Endodermal cell (in vitro differentiated cells): ENCODE measurements at regions not wholly inside any gene's neighbourhood (a gene's known extent, or its start where the extent isn't known, plus 50 kb on each side); places are given as distances from the start of the nearest gene placed in this dataset.

Experiments used
- DNase-seq: peaks from one replicate; pipeline ENCODE4 v3.0.0-alpha.2; 2017
- H3K27ac ChIP-seq: 2 replicates; pipeline ENCODE4 v1.5.1; 2013; ENCODE audit warnings: mild to moderate bottlenecking, low read depth, low read length, moderate library complexity
- H3K27me3 ChIP-seq: 2 replicates; pipeline ENCODE4 v1.6.1; 2013; ENCODE audit warnings: mild to moderate bottlenecking, low read length, moderate library complexity; ENCODE audit not compliant: insufficient read depth, control insufficient read depth, poor library complexity, severe bottlenecking
- H3K36me3 ChIP-seq: 2 replicates; pipeline ENCODE4 v1.7.0; 2013; ENCODE audit warnings: mild to moderate bottlenecking, low read length, moderate library complexity; ENCODE audit not compliant: control insufficient read depth, insufficient read depth
- H3K4me1 ChIP-seq: one replicate; pipeline ENCODE4 v1.7.0; 2013; ENCODE audit warnings: low read length; ENCODE audit not compliant: control insufficient read depth, insufficient read depth
- H3K4me3 ChIP-seq: 2 replicates; pipeline ENCODE4 v1.5.1; 2013; ENCODE audit warnings: mild to moderate bottlenecking, low read length, moderate library complexity
- H3K9ac ChIP-seq: 2 replicates; pipeline ENCODE4 v1.6.1; 2013; ENCODE audit warnings: mild to moderate bottlenecking, low read length, moderate library complexity; ENCODE audit not compliant: poor library complexity, severe bottlenecking; ENCODE audit errors: extremely low read depth
- H3K9me3 ChIP-seq: 2 replicates; pipeline ENCODE4 v1.6.1; 2013; ENCODE audit warnings: mild to moderate bottlenecking, low read length, moderate library complexity; ENCODE audit not compliant: control insufficient read depth
- H3K27ac Mint-ChIP-seq: 2 replicates; pipeline ENCODE4 v1.8.0; 2020; ENCODE audit warnings: mixed read lengths
- H3K27me3 Mint-ChIP-seq: 2 replicates; pipeline ENCODE4 v1.8.0; 2021; ENCODE audit warnings: mild to moderate bottlenecking, mixed read lengths; ENCODE audit not compliant: insufficient read depth
- H3K36me3 Mint-ChIP-seq: 2 replicates; pipeline ENCODE4 v1.8.0; 2020; ENCODE audit warnings: low read depth, mixed read lengths
- H3K4me1 Mint-ChIP-seq: 2 replicates; pipeline ENCODE4 v1.8.0; 2020; ENCODE audit warnings: mixed read lengths
- H3K4me3 Mint-ChIP-seq: 2 replicates; pipeline ENCODE4 v1.8.0; 2020; ENCODE audit warnings: mild to moderate bottlenecking, moderate library complexity, mixed read lengths
- H3K9me3 Mint-ChIP-seq: 2 replicates; pipeline ENCODE4 v1.8.0; 2020; ENCODE audit warnings: mild to moderate bottlenecking, mixed read lengths
- CTCF ChIP-seq: fragments of 200-600 bp; sonication (generic); conservative IDR thresholded peaks from 2 replicates; pipeline ENCODE4 v1.5.0; 2021; ENCODE audit warnings: antibody characterized with exemption, mild to moderate bottlenecking
- WGBS, 2 experiments: methylation state at CpG; one replicate each; pipeline versions ENCODE4 v1.1.5 to v1.1.7; 2013; ENCODE audit warnings: missing lambda C conversion rate in 2 of 2, mixed read lengths in 1 of 2; ENCODE audit not compliant: insufficient coverage in 1 of 2, insufficient read length in 1 of 2; 5-methylcytosine and 5-hydroxymethylcytosine counted together

- Histone ChIP-seq H3K36me3 (peaks cover 50% of the 10 kb centered on the region), H3K4me1 (no peaks in the 10 kb centered on the region), H3K4me3 (no peak overlapping the region), H3K9ac (no peak overlapping the region), H3K27me3 (no peaks in the 10 kb centered on the region), H3K9me3 (no peaks in the 10 kb centered on the region), H3K27ac (no peak overlapping the region)
- no peak overlapping the region for H3K4me3 Mint-ChIP-seq
- H3K27ac Mint-ChIP-seq = no peak overlapping the region
- H3K27me3 Mint-ChIP-seq = no peaks in the 10 kb centered on the region
- peaks cover 27% of the 10 kb centered on the region for H3K36me3 Mint-ChIP-seq
- TF ChIP-seq CTCF = no peak
- DNase-seq = no peak
- 85 to 95% methylated on average over 2 to 3 of the region's 3 CpGs for WGBS, 2 experiments
- no peaks in the 10 kb centered on the region for H3K9me3 Mint-ChIP-seq
- H3K4me1 Mint-ChIP-seq = no peaks in the 10 kb centered on the region
Measured at GRCh38 chr4:122244764-122245163, 92.6 kb downstream of the BLTP1 start.

- no peak overlapping the region for H3K4me3 ChIP-seq
- H3K36me3 Mint-ChIP-seq = peaks cover 22% of the 10 kb centered on the region
- H3K36me3 ChIP-seq = peaks cover 59% of the 10 kb centered on the region
- H3K4me1 Mint-ChIP-seq = no peaks in the 10 kb centered on the region
- TF ChIP-seq CTCF = no peak
- no peak overlapping the region for H3K9ac ChIP-seq
- no peaks in the 10 kb centered on the region for H3K4me1 ChIP-seq
- H3K27ac ChIP-seq = no peak overlapping the region
- 98% methylated on average over 2 of the region's 2 CpGs; no CpG with 5 or more reads in 1 of the 2 experiments for WGBS, 2 experiments
- no peak for DNase-seq
- H3K27me3 Mint-ChIP-seq = no peaks in the 10 kb centered on the region
- H3K27ac Mint-ChIP-seq = no peak overlapping the region
- H3K9me3 Mint-ChIP-seq = no peaks in the 10 kb centered on the region
- H3K9me3 ChIP-seq = no peaks in the 10 kb centered on the region
- H3K27me3 ChIP-seq = no peaks in the 10 kb centered on the region
- no peak overlapping the region for H3K4me3 Mint-ChIP-seq
Measured at GRCh38 chr4:122246551-122246950, 94.4 kb downstream of the BLTP1 start.

- Histone ChIP-seq H3K4me1 (no peaks in the 10 kb centered on the region), H3K27me3 (no peaks in the 10 kb centered on the region), H3K9ac (no peak overlapping the region), H3K36me3 (peaks cover 61% of the 10 kb centered on the region), H3K4me3 (no peak overlapping the region), H3K9me3 (no peaks in the 10 kb centered on the region), H3K27ac (no peak overlapping the region)
- no peak for TF ChIP-seq CTCF
- no peaks in the 10 kb centered on the region for H3K4me1 Mint-ChIP-seq
- WGBS, 2 experiments = 80 to 86% methylated on average over 1 of the region's 1 CpG
- H3K27ac Mint-ChIP-seq = no peak overlapping the region
- H3K36me3 Mint-ChIP-seq = peaks cover 25% of the 10 kb centered on the region
- no peak overlapping the region for H3K4me3 Mint-ChIP-seq
- no peaks in the 10 kb centered on the region for H3K27me3 Mint-ChIP-seq
- DNase-seq = no peak
- no peaks in the 10 kb centered on the region for H3K9me3 Mint-ChIP-seq
Measured at GRCh38 chr4:122249357-122249756, 97.2 kb downstream of the BLTP1 start.
